Fibroblast of lung (primary cell): ENCODE measurements at regions not wholly inside any gene's neighbourhood (a gene's known extent, or its start where the extent isn't known, plus 50 kb on each side); places are given as distances from the start of the nearest gene placed in this dataset.

ENCODE experiments used
- EZH2 ChIP-seq: IDR thresholded peaks from 2 replicates; pipeline ENCODE4 v1.5.1; 2012; ENCODE audit warnings: low read length, control low read depth, mild to moderate bottlenecking; ENCODE audit errors: missing control alignments
- TF ChIP-seq, protein P1 (sequence below), 2 donors: IDR thresholded peaks in 1 of 2; conservative IDR thresholded peaks in 1 of 2; 1 replicate in 1 of 2; 2 replicates in 1 of 2; pipeline ENCODE4 v1.5.1; 2011 to 2012; ENCODE audit warnings: low read length in 2 of 2, control low read depth in 1 of 2, inconsistent platforms in 1 of 2, low read depth in 1 of 2, mild to moderate bottlenecking in 1 of 2

DNA sequence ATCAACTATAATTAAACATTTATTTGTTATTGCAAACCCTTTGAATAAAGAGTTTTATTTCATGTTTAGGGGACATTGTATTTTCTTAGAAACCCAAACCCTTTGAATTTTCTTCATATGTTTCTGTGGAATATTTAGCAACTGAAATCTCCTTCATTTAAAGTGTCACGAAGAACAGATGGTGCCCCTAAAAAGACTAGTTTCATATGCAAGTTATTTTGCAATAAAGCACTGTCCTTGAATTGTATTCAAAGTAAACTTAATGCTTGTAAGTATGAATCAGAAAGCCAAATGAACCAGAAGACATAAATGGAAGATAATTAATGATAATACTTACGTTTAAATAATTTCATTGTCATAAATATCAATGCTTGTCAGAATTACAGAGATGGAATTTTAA lies 151.9 kb upstream of the CWC22 start:
- TF ChIP-seq, protein P1, sequence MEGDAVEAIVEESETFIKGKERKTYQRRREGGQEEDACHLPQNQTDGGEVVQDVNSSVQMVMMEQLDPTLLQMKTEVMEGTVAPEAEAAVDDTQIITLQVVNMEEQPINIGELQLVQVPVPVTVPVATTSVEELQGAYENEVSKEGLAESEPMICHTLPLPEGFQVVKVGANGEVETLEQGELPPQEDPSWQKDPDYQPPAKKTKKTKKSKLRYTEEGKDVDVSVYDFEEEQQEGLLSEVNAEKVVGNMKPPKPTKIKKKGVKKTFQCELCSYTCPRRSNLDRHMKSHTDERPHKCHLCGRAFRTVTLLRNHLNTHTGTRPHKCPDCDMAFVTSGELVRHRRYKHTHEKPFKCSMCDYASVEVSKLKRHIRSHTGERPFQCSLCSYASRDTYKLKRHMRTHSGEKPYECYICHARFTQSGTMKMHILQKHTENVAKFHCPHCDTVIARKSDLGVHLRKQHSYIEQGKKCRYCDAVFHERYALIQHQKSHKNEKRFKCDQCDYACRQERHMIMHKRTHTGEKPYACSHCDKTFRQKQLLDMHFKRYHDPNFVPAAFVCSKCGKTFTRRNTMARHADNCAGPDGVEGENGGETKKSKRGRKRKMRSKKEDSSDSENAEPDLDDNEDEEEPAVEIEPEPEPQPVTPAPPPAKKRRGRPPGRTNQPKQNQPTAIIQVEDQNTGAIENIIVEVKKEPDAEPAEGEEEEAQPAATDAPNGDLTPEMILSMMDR (conservative IDR thresholded peaks at IDR 0.05 in 1 of 2, IDR thresholded peaks at IDR 0.05 in 1 of 2; ENCODE audit: low read depth in 1 of 2, low read length in 2 of 2): no peak
- TF ChIP-seq EZH2: no peak
